CD14-positive monocyte (primary cell): ENCODE measurements at regions not wholly inside any gene's neighbourhood (a gene's known extent, or its start where the extent isn't known, plus 50 kb on each side); places are given as distances from the start of the nearest gene placed in this dataset.

Source experiments
- DNase-seq, 3 donors: peaks; one replicate each; pipeline ENCODE4 v3.0.0-alpha.2; 2011 to 2022
- H2AFZ ChIP-seq: 2 replicates; pipeline ENCODE4 v1.6.0; 2012; ENCODE audit warnings: mild to moderate bottlenecking, low read depth, low read length, inconsistent platforms; ENCODE audit not compliant: insufficient read depth, poor library complexity, severe bottlenecking
- H3K27ac ChIP-seq, 2 donors: 1 replicate in 1 of 2; 2 replicates in 1 of 2; pipeline ENCODE4 v1.5.1; 2012 to 2013; ENCODE audit warnings: low read length in 2 of 2, control low read depth in 1 of 2, inconsistent platforms in 1 of 2, low read depth in 1 of 2, mild to moderate bottlenecking in 1 of 2
- H3K27me3 ChIP-seq, 2 donors: one replicate each; pipeline versions ENCODE4 v1.6.0 to v1.6.1; 2011 to 2013; ENCODE audit warnings: low read length in 2 of 2; ENCODE audit not compliant: control insufficient read depth in 2 of 2, insufficient read depth in 2 of 2
- H3K36me3 ChIP-seq, 2 donors: replicated peaks in 1 of 2; 1 replicate in 1 of 2; 2 replicates in 1 of 2; pipeline versions ENCODE4 v1.5.1 to v1.6.1; 2012 to 2013; ENCODE audit warnings: low read length in 2 of 2, control low read depth in 1 of 2, inconsistent platforms in 1 of 2, mild to moderate bottlenecking in 1 of 2; ENCODE audit not compliant: insufficient read depth in 2 of 2, control insufficient read depth in 1 of 2
- H3K4me1 ChIP-seq, 2 donors: 1 replicate in 1 of 2; 2 replicates in 1 of 2; pipeline versions ENCODE4 v1.5.1 to v1.6.1; 2012 to 2013; ENCODE audit warnings: low read length in 2 of 2, control low read depth in 1 of 2, inconsistent platforms in 1 of 2, mild to moderate bottlenecking in 1 of 2, moderate library complexity in 1 of 2; ENCODE audit not compliant: insufficient read depth in 2 of 2, control insufficient read depth in 1 of 2
- H3K4me2 ChIP-seq: replicated peaks from 2 replicates; pipeline ENCODE3; 2012; ENCODE audit warnings: low read length, moderate library complexity, mild to moderate bottlenecking; ENCODE audit not compliant: poor library complexity, severe bottlenecking; ENCODE audit errors: extremely low read depth
- H3K4me3 ChIP-seq, 3 experiments: fragments of 200-600 bp in 1 of 3; sonication (generic) in 1 of 3; replicated peaks in 1 of 3; 1 replicate in 2 of 3; 2 replicates in 1 of 3; pipeline ENCODE4 v1.5.1; 2011 to 2013; ENCODE audit warnings: low read length in 3 of 3, mild to moderate bottlenecking in 3 of 3, control low read depth in 2 of 3, low read depth in 2 of 3, inconsistent platforms in 1 of 3, moderate library complexity in 1 of 3
- H3K79me2 ChIP-seq: 2 replicates; pipeline ENCODE4 v1.6.0; 2012; ENCODE audit warnings: mild to moderate bottlenecking, control low read depth, inconsistent platforms, low read length, moderate library complexity; ENCODE audit not compliant: insufficient read depth
- H3K9ac ChIP-seq: 2 replicates; pipeline ENCODE4 v1.6.0; 2017; ENCODE audit warnings: low read length, mild to moderate bottlenecking; ENCODE audit not compliant: insufficient read depth, poor library complexity, severe bottlenecking
- H3K9me3 ChIP-seq, 2 donors: replicated peaks in 1 of 2; 1 replicate in 1 of 2; 2 replicates in 1 of 2; pipeline versions ENCODE4 v1.5.1 to v1.6.1; 2012 to 2013; ENCODE audit warnings: low read length in 2 of 2, control low read depth in 1 of 2; ENCODE audit not compliant: control insufficient read depth in 1 of 2, insufficient read depth in 1 of 2
- H4K20me1 ChIP-seq: 2 replicates; pipeline ENCODE4 v1.6.0; 2012; ENCODE audit warnings: mild to moderate bottlenecking, low read length, control low read depth, moderate library complexity; ENCODE audit not compliant: insufficient read depth
- H3K27ac Mint-ChIP-seq, 7 donors: one replicate each; pipeline ENCODE4 v1.8.0; 2020; ENCODE audit warnings: mild to moderate bottlenecking in 7 of 7, mixed read lengths in 7 of 7, moderate library complexity in 6 of 7, inconsistent platforms in 2 of 7
- H3K27me3 Mint-ChIP-seq, 3 donors: one replicate each; pipeline ENCODE4 v1.8.0; 2021 to 2022; ENCODE audit warnings: low read depth in 3 of 3, mild to moderate bottlenecking in 3 of 3, mixed read lengths in 3 of 3, moderate library complexity in 3 of 3, inconsistent platforms in 1 of 3
- H3K36me3 Mint-ChIP-seq, 2 donors: one replicate each; pipeline ENCODE4 v1.8.0; 2020; ENCODE audit warnings: mixed read lengths in 2 of 2, inconsistent platforms in 1 of 2, mild to moderate bottlenecking in 1 of 2
- H3K4me1 Mint-ChIP-seq: one replicate; pipeline ENCODE4 v1.8.0; 2020; ENCODE audit warnings: mild to moderate bottlenecking, mixed read lengths
- H3K4me3 Mint-ChIP-seq, 2 donors: one replicate each; pipeline ENCODE4 v1.8.0; 2020; ENCODE audit warnings: mild to moderate bottlenecking in 2 of 2, mixed read lengths in 2 of 2, moderate library complexity in 1 of 2
- H3K9me3 Mint-ChIP-seq, 7 donors: one replicate each; pipeline ENCODE4 v1.8.0; 2020 to 2022; ENCODE audit warnings: mixed read lengths in 7 of 7, mild to moderate bottlenecking in 6 of 7, moderate library complexity in 6 of 7, inconsistent platforms in 2 of 7
- WGBS: methylation state at CpG from one replicate; pipeline ENCODE4 v1.1.5; 2013; ENCODE audit warnings: missing lambda C conversion rate; ENCODE audit not compliant: insufficient coverage; 5-methylcytosine and 5-hydroxymethylcytosine counted together
- intact Hi-C, 2 donors: fragments of 100-400 bp; cut with micrococcal nuclease; formaldehyde crosslinking; loops; one replicate each; pipeline versions ENCODE4 v1.15.0 to v1.15.1; 2023
- TF ChIP-seq, protein P1 (sequence below): fragments of 200-600 bp; IDR thresholded peaks from one replicate; pipeline ENCODE4 v1.8.0; 2022; ENCODE audit warnings: antibody characterized with exemption, mild to moderate bottlenecking

- Mint-ChIP-seq H3K36me3 (no peaks in the 10 kb centered on the region), H3K9me3 (peaks cover 0 to 2% (median 0%) of the 10 kb centered on the region in 7 donors), H3K27ac (peak overlapping the region; percentile 78 to 95 (median 89)), H3K27me3 (peaks cover 0 to 3% (median 3%) of the 10 kb centered on the region in 3 donors), H3K4me1 (peaks cover 41% of the 10 kb centered on the region), H3K4me3 (peak overlapping the region; percentile 28 to 52)
- 37% methylated on average over 10 of the region's 11 CpGs for WGBS
- Histone ChIP-seq H3K36me3 (no peaks in the 10 kb centered on the region), H3K27ac (peak overlapping the region; percentile 61 to 74), H3K79me2 (no peaks in the 10 kb centered on the region), H2AFZ (no peak overlapping the region), H3K27me3 (no peaks in the 10 kb centered on the region), H3K4me3 (no peak overlapping the region), H4K20me1 (no peaks in the 10 kb centered on the region), H3K4me2 (no peak overlapping the region), H3K4me1 (peaks cover 40% of the 10 kb centered on the region in 2 donors), H3K9ac (no peak overlapping the region), H3K9me3 (no peaks in the 10 kb centered on the region)
- TF ChIP-seq, protein P1, sequence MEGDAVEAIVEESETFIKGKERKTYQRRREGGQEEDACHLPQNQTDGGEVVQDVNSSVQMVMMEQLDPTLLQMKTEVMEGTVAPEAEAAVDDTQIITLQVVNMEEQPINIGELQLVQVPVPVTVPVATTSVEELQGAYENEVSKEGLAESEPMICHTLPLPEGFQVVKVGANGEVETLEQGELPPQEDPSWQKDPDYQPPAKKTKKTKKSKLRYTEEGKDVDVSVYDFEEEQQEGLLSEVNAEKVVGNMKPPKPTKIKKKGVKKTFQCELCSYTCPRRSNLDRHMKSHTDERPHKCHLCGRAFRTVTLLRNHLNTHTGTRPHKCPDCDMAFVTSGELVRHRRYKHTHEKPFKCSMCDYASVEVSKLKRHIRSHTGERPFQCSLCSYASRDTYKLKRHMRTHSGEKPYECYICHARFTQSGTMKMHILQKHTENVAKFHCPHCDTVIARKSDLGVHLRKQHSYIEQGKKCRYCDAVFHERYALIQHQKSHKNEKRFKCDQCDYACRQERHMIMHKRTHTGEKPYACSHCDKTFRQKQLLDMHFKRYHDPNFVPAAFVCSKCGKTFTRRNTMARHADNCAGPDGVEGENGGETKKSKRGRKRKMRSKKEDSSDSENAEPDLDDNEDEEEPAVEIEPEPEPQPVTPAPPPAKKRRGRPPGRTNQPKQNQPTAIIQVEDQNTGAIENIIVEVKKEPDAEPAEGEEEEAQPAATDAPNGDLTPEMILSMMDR: no peak
- DNase-seq: peak; percentile 54 to 74 (median 67)
- intact Hi-C loops: no loop called here
Observed at GRCh38 chr17:37833237-37833859, 88.5 kb upstream of the HNF1B start.

GRCh38 chr17:37831986-37832385 lies 87.1 kb upstream of the HNF1B start:
- DNase-seq: no peak
- Histone ChIP-seq H3K36me3 (no peaks in the 10 kb centered on the region), H3K27ac (peak overlapping the region; percentile 53 to 74), H3K9ac (no peak overlapping the region), H3K9me3 (no peaks in the 10 kb centered on the region), H4K20me1 (no peaks in the 10 kb centered on the region), H3K79me2 (peaks cover 10% of the 10 kb centered on the region), H2AFZ (no peak overlapping the region), H3K4me1 (peaks cover 54% of the 10 kb centered on the region in 2 donors), H3K27me3 (no peaks in the 10 kb centered on the region), H3K4me2 (no peak overlapping the region), H3K4me3 (no peak overlapping the region)
- no peaks in the 10 kb centered on the region for H3K9me3 Mint-ChIP-seq
- peak overlapping the region in 5 of 7 donors; percentile 1 to 94 (median 80) for H3K27ac Mint-ChIP-seq
- WGBS: 92% methylated on average over 2 of the region's 2 CpGs
- no peaks in the 10 kb centered on the region for H3K36me3 Mint-ChIP-seq
- TF ChIP-seq, protein P1: no peak
- peaks cover 55% of the 10 kb centered on the region for H3K4me1 Mint-ChIP-seq
- intact Hi-C loops: no loop called here
- no peak overlapping the region for H3K4me3 Mint-ChIP-seq
- peaks cover 0 to 3% (median 3%) of the 10 kb centered on the region in 3 donors for H3K27me3 Mint-ChIP-seq
